Suprapubic skin (tissue), 4 donors: ENCODE measurements at regions not wholly inside any gene's neighbourhood (a gene's known extent, or its start where the extent isn't known, plus 50 kb on each side); places are given as distances from the start of the nearest gene placed in this dataset.

Experiments used
- DNase-seq, 2 donors: peaks; one replicate each; pipeline ENCODE4 v3.0.0-alpha.2; 2019; ENCODE audit warnings: low spot score in 2 of 2
- H3K27ac ChIP-seq: fragments of 200-600 bp; sonication (generic); one replicate; pipeline ENCODE4 v1.5.1; 2019
- H3K27me3 ChIP-seq: fragments of 200-600 bp; sonication (generic); one replicate; pipeline ENCODE4 v1.5.1; 2019
- H3K36me3 ChIP-seq: fragments of 200-600 bp; sonication (generic); one replicate; pipeline ENCODE4 v1.5.1; 2019
- H3K4me1 ChIP-seq: fragments of 200-600 bp; sonication (generic); one replicate; pipeline ENCODE4 v1.5.1; 2019
- H3K4me3 ChIP-seq: fragments of 200-600 bp; sonication (generic); one replicate; pipeline ENCODE4 v1.5.1; 2019; ENCODE audit warnings: mild to moderate bottlenecking
- H3K9me3 ChIP-seq: fragments of 200-600 bp; sonication (generic); one replicate; pipeline ENCODE4 v1.5.1; 2019
- CTCF ChIP-seq, 2 donors: fragments of 200-600 bp in 1 of 2; fragments of 450-650 bp in 1 of 2; sonication (generic) in 1 of 2; IDR thresholded peaks; one replicate each; pipeline ENCODE4 v1.5.1; 2016 to 2019; ENCODE audit warnings: antibody characterized with exemption in 2 of 2, mild to moderate bottlenecking in 1 of 2, moderate library complexity in 1 of 2
- EP300 ChIP-seq: sonication (generic); formaldehyde crosslinking; IDR thresholded peaks from one replicate; pipeline ENCODE4 v1.6.1; 2017; ENCODE audit warnings: antibody characterized with exemption
- POLR2A ChIP-seq, 2 donors: fragments of 450-650 bp; IDR thresholded peaks; one replicate each; pipeline ENCODE4 v1.6.1; 2017; ENCODE audit warnings: antibody characterized with exemption in 2 of 2, mild to moderate bottlenecking in 2 of 2, moderate library complexity in 2 of 2
- POLR2AphosphoS5 ChIP-seq, 3 donors: sonication (generic); formaldehyde crosslinking; IDR thresholded peaks; one replicate each; pipeline ENCODE4 v1.6.1; 2017; ENCODE audit warnings: antibody characterized with exemption in 3 of 3
- WGBS: methylation state at CpG from one replicate; pipeline ENCODE4 v1.1.5; 2018; 5-methylcytosine and 5-hydroxymethylcytosine counted together

GRCh38 chr20:51077686-51078060 lies 54.8 kb upstream of the KCNG1 start:
- Histone ChIP-seq H3K9me3 (no peaks in the 10 kb centered on the region), H3K4me1 (no peaks in the 10 kb centered on the region), H3K27me3 (peaks cover 61% of the 10 kb centered on the region), H3K27ac (no peak overlapping the region), H3K36me3 (no peaks in the 10 kb centered on the region), H3K4me3 (no peak overlapping the region)
- WGBS, result 9% methylated on average over 8 of the region's 8 CpGs
- no peak for DNase-seq
- no peak for TF ChIP-seq POLR2A (IDR thresholded peaks at IDR 0.05)

GRCh38 chr20:51076786-51077685 lies 54.1 kb upstream of the KCNG1 start:
- no peaks in the 10 kb centered on the region for H3K36me3 ChIP-seq
- DNase-seq, result no peak
- no peak overlapping the region for H3K27ac ChIP-seq
- no peaks in the 10 kb centered on the region for H3K9me3 ChIP-seq
- no peak for TF ChIP-seq POLR2AphosphoS5 (IDR thresholded peaks at IDR 0.05)
- TF ChIP-seq CTCF (IDR thresholded peaks at IDR 0.05), result no peak
- TF ChIP-seq POLR2A (IDR thresholded peaks at IDR 0.05), result no peak
- TF ChIP-seq EP300, result no peak
- 59% methylated on average over 11 of the region's 11 CpGs for WGBS
- no peak overlapping the region for H3K4me3 ChIP-seq
- no peaks in the 10 kb centered on the region for H3K4me1 ChIP-seq
- peaks cover 62% of the 10 kb centered on the region for H3K27me3 ChIP-seq

GRCh38 chr20:51074062-51074461 lies 51.2 kb upstream of the KCNG1 start:
- no peaks in the 10 kb centered on the region for H3K36me3 ChIP-seq
- no peaks in the 10 kb centered on the region for H3K4me1 ChIP-seq
- H3K27me3 ChIP-seq, result peaks cover 71% of the 10 kb centered on the region
- no peaks in the 10 kb centered on the region for H3K9me3 ChIP-seq
- H3K27ac ChIP-seq, result no peak overlapping the region
- 91% methylated on average over 1 of the region's 1 CpG for WGBS
- no peak for TF ChIP-seq POLR2AphosphoS5 (IDR thresholded peaks at IDR 0.05)
- no peak for TF ChIP-seq EP300
- TF ChIP-seq POLR2A (IDR thresholded peaks at IDR 0.05), result no peak
- no peak for TF ChIP-seq CTCF (IDR thresholded peaks at IDR 0.05)
- no peak overlapping the region for H3K4me3 ChIP-seq
- no peak for DNase-seq
